ENCODE measurements at regions not wholly inside any gene's neighbourhood (a gene's known extent, or its start where the extent isn't known, plus 50 kb on each side); places are given as distances from the start of the nearest gene placed in this dataset.

DNA sequence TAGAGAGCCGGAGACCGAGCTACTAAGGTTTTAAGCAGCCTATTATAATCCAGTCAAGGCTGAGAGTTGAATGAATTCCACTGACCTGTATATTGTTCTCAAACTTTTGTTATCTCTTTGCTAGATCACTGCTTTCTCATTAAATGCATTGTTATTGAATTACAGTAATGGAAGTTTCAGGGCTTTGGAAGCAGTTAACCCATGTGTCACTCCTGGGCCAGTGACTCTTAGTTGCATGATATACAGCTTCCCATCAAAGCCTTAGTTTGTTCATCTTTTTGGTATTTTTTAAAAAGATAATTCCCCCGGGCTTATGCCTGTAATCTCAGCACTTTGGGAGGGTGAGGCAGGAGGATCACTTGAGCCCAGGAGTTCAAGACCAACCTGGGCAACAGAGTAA, 55.4 kb upstream of the KIAA1217 start:
- TF ChIP-seq, protein P1, sequence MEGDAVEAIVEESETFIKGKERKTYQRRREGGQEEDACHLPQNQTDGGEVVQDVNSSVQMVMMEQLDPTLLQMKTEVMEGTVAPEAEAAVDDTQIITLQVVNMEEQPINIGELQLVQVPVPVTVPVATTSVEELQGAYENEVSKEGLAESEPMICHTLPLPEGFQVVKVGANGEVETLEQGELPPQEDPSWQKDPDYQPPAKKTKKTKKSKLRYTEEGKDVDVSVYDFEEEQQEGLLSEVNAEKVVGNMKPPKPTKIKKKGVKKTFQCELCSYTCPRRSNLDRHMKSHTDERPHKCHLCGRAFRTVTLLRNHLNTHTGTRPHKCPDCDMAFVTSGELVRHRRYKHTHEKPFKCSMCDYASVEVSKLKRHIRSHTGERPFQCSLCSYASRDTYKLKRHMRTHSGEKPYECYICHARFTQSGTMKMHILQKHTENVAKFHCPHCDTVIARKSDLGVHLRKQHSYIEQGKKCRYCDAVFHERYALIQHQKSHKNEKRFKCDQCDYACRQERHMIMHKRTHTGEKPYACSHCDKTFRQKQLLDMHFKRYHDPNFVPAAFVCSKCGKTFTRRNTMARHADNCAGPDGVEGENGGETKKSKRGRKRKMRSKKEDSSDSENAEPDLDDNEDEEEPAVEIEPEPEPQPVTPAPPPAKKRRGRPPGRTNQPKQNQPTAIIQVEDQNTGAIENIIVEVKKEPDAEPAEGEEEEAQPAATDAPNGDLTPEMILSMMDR (IDR thresholded peaks at IDR 0.05; ENCODE audit: poor library complexity, severe bottlenecking), result no peak
- TF ChIP-seq SMC3 (conservative IDR thresholded peaks at IDR 0.05; ENCODE audit: poor library complexity), result no peak
- no peak for TF ChIP-seq TAF1 (IDR thresholded peaks at IDR 0.05; ENCODE audit: low read depth)
- TF ChIP-seq, protein P2, sequence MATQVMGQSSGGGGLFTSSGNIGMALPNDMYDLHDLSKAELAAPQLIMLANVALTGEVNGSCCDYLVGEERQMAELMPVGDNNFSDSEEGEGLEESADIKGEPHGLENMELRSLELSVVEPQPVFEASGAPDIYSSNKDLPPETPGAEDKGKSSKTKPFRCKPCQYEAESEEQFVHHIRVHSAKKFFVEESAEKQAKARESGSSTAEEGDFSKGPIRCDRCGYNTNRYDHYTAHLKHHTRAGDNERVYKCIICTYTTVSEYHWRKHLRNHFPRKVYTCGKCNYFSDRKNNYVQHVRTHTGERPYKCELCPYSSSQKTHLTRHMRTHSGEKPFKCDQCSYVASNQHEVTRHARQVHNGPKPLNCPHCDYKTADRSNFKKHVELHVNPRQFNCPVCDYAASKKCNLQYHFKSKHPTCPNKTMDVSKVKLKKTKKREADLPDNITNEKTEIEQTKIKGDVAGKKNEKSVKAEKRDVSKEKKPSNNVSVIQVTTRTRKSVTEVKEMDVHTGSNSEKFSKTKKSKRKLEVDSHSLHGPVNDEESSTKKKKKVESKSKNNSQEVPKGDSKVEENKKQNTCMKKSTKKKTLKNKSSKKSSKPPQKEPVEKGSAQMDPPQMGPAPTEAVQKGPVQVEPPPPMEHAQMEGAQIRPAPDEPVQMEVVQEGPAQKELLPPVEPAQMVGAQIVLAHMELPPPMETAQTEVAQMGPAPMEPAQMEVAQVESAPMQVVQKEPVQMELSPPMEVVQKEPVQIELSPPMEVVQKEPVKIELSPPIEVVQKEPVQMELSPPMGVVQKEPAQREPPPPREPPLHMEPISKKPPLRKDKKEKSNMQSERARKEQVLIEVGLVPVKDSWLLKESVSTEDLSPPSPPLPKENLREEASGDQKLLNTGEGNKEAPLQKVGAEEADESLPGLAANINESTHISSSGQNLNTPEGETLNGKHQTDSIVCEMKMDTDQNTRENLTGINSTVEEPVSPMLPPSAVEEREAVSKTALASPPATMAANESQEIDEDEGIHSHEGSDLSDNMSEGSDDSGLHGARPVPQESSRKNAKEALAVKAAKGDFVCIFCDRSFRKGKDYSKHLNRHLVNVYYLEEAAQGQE (IDR thresholded peaks at IDR 0.05; ENCODE audit: borderline replicate concordance), result no peak
- no peak for TF ChIP-seq RAD21 (conservative IDR thresholded peaks at IDR 0.05)
- no peak for TF ChIP-seq EZH2 (IDR thresholded peaks at IDR 0.05; ENCODE audit: borderline replicate concordance, insufficient read depth, low read length, poor library complexity, severe bottlenecking)

Measured in neural cell (in vitro differentiated cells).